H1 (cell line): ENCODE measurements at regions not wholly inside any gene's neighbourhood (a gene's known extent, or its start where the extent isn't known, plus 50 kb on each side); places are given as distances from the start of the nearest gene placed in this dataset.

ENCODE experiments used
- KDM5A ChIP-seq: fragments of 200-600 bp; IDR thresholded peaks from 2 replicates; pipeline ENCODE4 v1.7.1; 2012; ENCODE audit warnings: mild to moderate bottlenecking, low read length, inconsistent platforms, mixed read lengths
- PHF8 ChIP-seq: fragments of 200-600 bp; sonication (generic); conservative IDR thresholded peaks from 2 replicates; pipeline ENCODE4 v1.7.1; 2012; ENCODE audit warnings: low read depth, mild to moderate bottlenecking, inconsistent platforms, low read length, moderate library complexity
- RNF2 ChIP-seq: fragments of 200-900, 300-1000 bp; sonication (generic); IDR thresholded peaks from 2 replicates; pipeline ENCODE4 v1.7.1; 2016; ENCODE audit warnings: borderline replicate concordance, low read depth, mild to moderate bottlenecking, antibody characterized with exemption, low read length; ENCODE audit not compliant: poor library complexity, severe bottlenecking; ENCODE audit errors: missing control alignments

DNA sequence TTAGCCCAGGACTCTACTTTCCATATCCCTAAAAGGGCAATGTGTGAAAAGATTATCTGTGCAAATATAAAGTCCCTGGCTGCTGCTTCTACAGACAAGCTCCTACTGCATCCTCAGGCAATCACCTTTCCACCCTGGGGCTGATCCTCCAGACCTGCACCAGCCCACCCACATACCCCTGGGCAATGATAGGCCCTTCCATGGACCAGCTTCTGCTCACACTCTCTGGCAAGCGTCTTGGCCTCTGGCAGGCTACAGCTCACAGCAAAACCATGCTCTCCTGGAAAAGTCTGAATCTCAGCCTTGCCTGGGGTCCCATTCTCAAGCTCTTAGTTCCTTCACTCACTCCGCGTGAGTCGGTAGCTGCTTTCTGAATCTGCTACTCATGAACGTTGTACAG lies 69.5 kb downstream of the IGLL5 start (continued):
- no peak for TF ChIP-seq RNF2
- TF ChIP-seq PHF8: no peak
- TF ChIP-seq KDM5A: no peak
- TF ChIP-seq, all 59 proteins: peak for 0
